Left ventricle myocardium inferior (tissue), 1 donor: ENCODE measurements at regions not wholly inside any gene's neighbourhood (a gene's known extent, or its start where the extent isn't known, plus 50 kb on each side); places are given as distances from the start of the nearest gene placed in this dataset.
"Not testable (repeated sequence)": the region's sequence is repeated elsewhere in the genome, so short reads cannot be mapped to it uniquely, and the experiment has no call there.

Experiments
- DNase-seq: peaks from one replicate; pipeline ENCODE4 v3.0.0-alpha.2; 2020
- H3K27ac ChIP-seq: fragments of 200-600 bp; replicated peaks from 2 replicates; pipeline ENCODE4 v1.8.0; 2021
- H3K27me3 ChIP-seq: fragments of 200-600 bp; 2 replicates; pipeline ENCODE4 v1.8.0; 2021; ENCODE audit warnings: low read depth
- H3K36me3 ChIP-seq: fragments of 200-600 bp; 2 replicates; pipeline ENCODE4 v1.8.0; 2021
- H3K4me1 ChIP-seq: fragments of 200-600 bp; 2 replicates; pipeline ENCODE4 v1.8.0; 2021
- H3K4me3 ChIP-seq: fragments of 200-600 bp; 2 replicates; pipeline ENCODE4 v1.8.0; 2021; ENCODE audit warnings: mild to moderate bottlenecking, moderate library complexity
- H3K9me3 ChIP-seq: fragments of 200-600 bp; replicated peaks from 2 replicates; pipeline ENCODE4 v1.8.0; 2021
- intact Hi-C: fragments of 100-400 bp; cut with micrococcal nuclease; formaldehyde crosslinking; loops from one replicate; pipeline ENCODE4 v1.11.0; 2022
- TF ChIP-seq, protein P1 (sequence below): fragments of 200-600 bp; IDR thresholded peaks from 2 replicates; pipeline ENCODE4 v1.8.0; 2021; ENCODE audit warnings: antibody characterized with exemption, mild to moderate bottlenecking, borderline replicate concordance
- donor health status: DM: no; HTN: yes; CAD: no; lungs with severe emphysema.

DNA sequence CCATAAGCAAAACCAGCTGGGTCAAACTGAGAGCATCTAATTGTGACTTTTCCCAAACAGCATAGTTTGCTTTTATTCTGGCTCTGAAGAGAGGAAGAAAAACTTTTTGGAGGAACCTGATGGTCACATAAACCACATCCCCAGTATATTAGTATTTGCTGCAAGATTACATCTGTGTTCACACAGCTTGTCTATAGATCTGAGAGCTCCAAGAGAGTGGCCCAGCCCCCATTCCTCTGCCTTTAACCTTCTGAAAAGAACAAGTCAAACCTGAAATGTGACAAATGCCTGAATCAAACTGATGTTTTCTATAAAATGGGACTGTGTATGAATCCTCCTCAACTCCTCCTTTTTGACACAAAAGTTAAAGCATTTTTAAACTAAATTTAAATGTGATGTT, 435.2 kb downstream of the ZNF479 start:
- H3K27ac ChIP-seq, intact Hi-C loops, H3K4me1 ChIP-seq, H3K27me3 ChIP-seq, DNase-seq, H3K36me3 ChIP-seq, H3K4me3 ChIP-seq: not testable (repeated sequence)
- peaks cover 91% of the 10 kb centered on the region for H3K9me3 ChIP-seq

DNA sequence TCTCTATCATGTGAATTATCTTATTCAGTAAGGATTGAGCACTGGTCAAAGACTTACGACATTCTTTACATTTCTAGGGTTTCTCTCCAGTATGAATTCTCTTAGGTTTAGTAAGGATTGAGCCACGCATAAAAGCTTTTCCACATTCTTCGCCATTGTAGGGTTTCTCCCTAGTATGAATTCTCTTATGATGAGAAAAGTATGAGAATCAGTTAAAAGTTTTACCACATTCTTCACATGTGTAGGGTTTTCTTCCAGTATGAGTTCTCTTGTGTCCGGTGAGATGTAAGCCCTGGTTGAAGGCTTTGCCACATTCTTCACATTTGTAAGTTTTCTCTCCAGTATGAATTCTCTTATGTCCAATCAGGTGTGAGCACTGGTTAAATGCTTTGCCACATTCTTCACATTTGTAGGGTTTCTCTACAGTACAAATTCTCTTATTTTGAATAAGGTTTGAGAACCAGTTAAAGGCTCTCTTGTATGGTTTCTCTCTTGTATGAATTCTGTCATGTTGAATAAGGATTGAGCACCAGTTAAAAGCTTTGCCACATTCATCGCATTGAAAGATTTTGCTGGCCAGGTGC, 445.9 kb downstream of the ZNF479 start:
- intact Hi-C loops, result no loop called here
- H3K4me1 ChIP-seq, result no peaks in the 10 kb centered on the region
- no peak overlapping the region for H3K4me3 ChIP-seq
- H3K9me3 ChIP-seq, result peaks cover 100% of the 10 kb centered on the region
- TF ChIP-seq, protein P1, sequence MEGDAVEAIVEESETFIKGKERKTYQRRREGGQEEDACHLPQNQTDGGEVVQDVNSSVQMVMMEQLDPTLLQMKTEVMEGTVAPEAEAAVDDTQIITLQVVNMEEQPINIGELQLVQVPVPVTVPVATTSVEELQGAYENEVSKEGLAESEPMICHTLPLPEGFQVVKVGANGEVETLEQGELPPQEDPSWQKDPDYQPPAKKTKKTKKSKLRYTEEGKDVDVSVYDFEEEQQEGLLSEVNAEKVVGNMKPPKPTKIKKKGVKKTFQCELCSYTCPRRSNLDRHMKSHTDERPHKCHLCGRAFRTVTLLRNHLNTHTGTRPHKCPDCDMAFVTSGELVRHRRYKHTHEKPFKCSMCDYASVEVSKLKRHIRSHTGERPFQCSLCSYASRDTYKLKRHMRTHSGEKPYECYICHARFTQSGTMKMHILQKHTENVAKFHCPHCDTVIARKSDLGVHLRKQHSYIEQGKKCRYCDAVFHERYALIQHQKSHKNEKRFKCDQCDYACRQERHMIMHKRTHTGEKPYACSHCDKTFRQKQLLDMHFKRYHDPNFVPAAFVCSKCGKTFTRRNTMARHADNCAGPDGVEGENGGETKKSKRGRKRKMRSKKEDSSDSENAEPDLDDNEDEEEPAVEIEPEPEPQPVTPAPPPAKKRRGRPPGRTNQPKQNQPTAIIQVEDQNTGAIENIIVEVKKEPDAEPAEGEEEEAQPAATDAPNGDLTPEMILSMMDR, result no peak
- H3K27me3 ChIP-seq, result no peaks in the 10 kb centered on the region
- no peak overlapping the region for H3K27ac ChIP-seq
- no peak for DNase-seq
- H3K36me3 ChIP-seq, result no peaks in the 10 kb centered on the region

- intact Hi-C loops, result no loop called here
- no peak overlapping the region for H3K4me3 ChIP-seq
- TF ChIP-seq, protein P1, result no peak
- no peak overlapping the region for H3K27ac ChIP-seq
- no peaks in the 10 kb centered on the region for H3K4me1 ChIP-seq
- no peaks in the 10 kb centered on the region for H3K27me3 ChIP-seq
- no peak for DNase-seq
- H3K36me3 ChIP-seq, result no peaks in the 10 kb centered on the region
- H3K9me3 ChIP-seq, result peaks cover 100% of the 10 kb centered on the region
Measured at GRCh38 chr7:56639173-56639746, 493.0 kb downstream of the ZNF479 start.

DNA sequence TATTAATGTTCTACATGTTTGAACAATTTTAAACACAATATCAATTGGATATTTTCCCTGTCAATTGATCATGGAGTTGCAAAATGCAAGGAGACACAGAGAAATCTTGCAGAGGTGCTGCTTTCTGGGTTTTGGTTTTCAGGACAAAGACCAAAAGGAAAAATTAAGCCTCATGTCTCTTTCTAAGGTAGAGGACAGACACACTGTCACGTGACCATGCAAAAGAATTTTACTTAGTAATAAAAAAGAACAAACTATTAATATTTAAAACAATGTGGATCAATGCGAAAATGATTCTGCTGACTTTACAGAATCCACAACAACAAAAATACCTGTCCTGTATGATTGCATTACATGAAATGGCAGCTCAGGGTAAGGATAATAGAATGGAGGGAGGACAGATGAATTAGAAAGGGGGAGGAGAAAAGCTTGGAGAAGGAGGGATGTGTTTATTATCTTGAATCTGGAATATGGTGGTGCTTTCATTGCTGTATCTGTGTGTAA, 493.7 kb upstream of the NUPR2 start:
- Histone ChIP-seq H3K4me3 (no peak overlapping the region), H3K36me3 (no peaks in the 10 kb centered on the region), H3K27ac (no peak overlapping the region), H3K27me3 (no peaks in the 10 kb centered on the region), H3K4me1 (no peaks in the 10 kb centered on the region), H3K9me3 (peaks cover 15% of the 10 kb centered on the region)
- DNase-seq, result no peak
- TF ChIP-seq, protein P1, result no peak
- intact Hi-C loops, result no loop called here

GRCh38 chr7:56605146-56605545, 488.9 kb upstream of the NUPR2 start:
- Histone ChIP-seq H3K36me3 (no peaks in the 10 kb centered on the region), H3K27me3 (no peaks in the 10 kb centered on the region), H3K27ac (no peak overlapping the region), H3K9me3 (peaks cover 48% of the 10 kb centered on the region), H3K4me1 (no peaks in the 10 kb centered on the region), H3K4me3 (no peak overlapping the region)
- no peak for DNase-seq
- TF ChIP-seq, protein P1, result no peak
- intact Hi-C loops, result no loop called here

GRCh38 chr7:56578612-56579011, 462.4 kb upstream of the NUPR2 start:
- intact Hi-C loops, result no loop called here
- peaks cover 51% of the 10 kb centered on the region for H3K9me3 ChIP-seq

More at GRCh38 chr7:56578612-56579011, 462.4 kb upstream of the NUPR2 start:
- H3K36me3 ChIP-seq, result no peaks in the 10 kb centered on the region
- DNase-seq, result no peak
- no peak overlapping the region for H3K4me3 ChIP-seq
- H3K4me1 ChIP-seq, result no peaks in the 10 kb centered on the region
- H3K27ac ChIP-seq, result no peak overlapping the region
- TF ChIP-seq, protein P1, result no peak
- H3K27me3 ChIP-seq, result no peaks in the 10 kb centered on the region
